Adrenal gland (tissue), 9 donors: ENCODE measurements at regions not wholly inside any gene's neighbourhood (a gene's known extent, or its start where the extent isn't known, plus 50 kb on each side); places are given as distances from the start of the nearest gene placed in this dataset.

Source experiments
- DNase-seq, 7 donors: peaks; one replicate each; pipeline ENCODE4 v3.0.0-alpha.2; 2019 to 2020
- H3K27ac ChIP-seq, 5 donors: fragments of 200-600 bp; sonication (generic) in 4 of 5; 1 replicate in 3 of 5; 2 replicates in 2 of 5; pipeline versions ENCODE4 v1.5.1 to v1.8.0; 2016 to 2020; ENCODE audit warnings: mild to moderate bottlenecking in 1 of 5
- H3K27me3 ChIP-seq: fragments of 200-600 bp; 2 replicates; pipeline ENCODE4 v1.8.0; 2021
- H3K36me3 ChIP-seq, 2 donors: fragments of 200-600 bp; replicated peaks in 1 of 2; 1 replicate in 1 of 2; 2 replicates in 1 of 2; pipeline versions ENCODE4 v1.5.1 to v1.8.0; 2018 to 2022
- H3K4me1 ChIP-seq, 2 donors: fragments of 200-600 bp; replicated peaks in 1 of 2; 1 replicate in 1 of 2; 2 replicates in 1 of 2; pipeline versions ENCODE4 v1.5.1 to v1.8.0; 2018 to 2021
- H3K4me3 ChIP-seq, 4 donors: fragments of 200-600 bp; sonication (generic) in 3 of 4; one replicate each; pipeline ENCODE4 v1.5.1; 2016 to 2018
- H3K9me3 ChIP-seq, 3 donors: fragments of 200-600 bp; sonication (generic) in 1 of 3; replicated peaks in 1 of 3; 1 replicate in 2 of 3; 2 replicates in 1 of 3; pipeline versions ENCODE4 v1.5.1 to v1.8.0; 2016 to 2021
- POLR2A ChIP-seq, 2 donors: fragments of 450-650 bp; IDR thresholded peaks; one replicate each; pipeline ENCODE4 v1.6.1; 2017; ENCODE audit warnings: antibody characterized with exemption in 2 of 2, mild to moderate bottlenecking in 2 of 2, moderate library complexity in 1 of 2
- WGBS, 4 donors: extraction: QIAGEN DNeasy Blood & Tissue Kit in 2 of 4; methylation state at CpG; one replicate each; pipeline versions ENCODE4 v1.1.5 to v1.1.7; 2013 to 2017; 5-methylcytosine and 5-hydroxymethylcytosine counted together
- intact Hi-C, 2 donors: fragments of 100-400 bp; cut with DNase I; formaldehyde crosslinking; loops; one replicate each; pipeline versions ENCODE4 v1.14.1 to v1.15.0; 2022 to 2023
- TF ChIP-seq, protein P1 (sequence below), 6 experiments: fragments of 450-650 bp in 4 of 6; fragments of 200-600 bp in 2 of 6; sonication (generic) in 1 of 6; IDR thresholded peaks; 1 replicate in 5 of 6; 2 replicates in 1 of 6; pipeline versions ENCODE4 v1.5.1 to v1.8.0; 2016 to 2021; ENCODE audit warnings: antibody characterized with exemption in 6 of 6, mild to moderate bottlenecking in 2 of 6, moderate library complexity in 1 of 6
- donor health status: healthy with polysubstance abuse.
- donor health status: Bipolar disorder and iron deficiency.
- donor health status: DM: yes; HTN: yes; CAD: no.
- donor health status: DM: no; HTN: no; CAD: no.
- donor health status: DM: no; HTN: no; CAD: no.

DNA sequence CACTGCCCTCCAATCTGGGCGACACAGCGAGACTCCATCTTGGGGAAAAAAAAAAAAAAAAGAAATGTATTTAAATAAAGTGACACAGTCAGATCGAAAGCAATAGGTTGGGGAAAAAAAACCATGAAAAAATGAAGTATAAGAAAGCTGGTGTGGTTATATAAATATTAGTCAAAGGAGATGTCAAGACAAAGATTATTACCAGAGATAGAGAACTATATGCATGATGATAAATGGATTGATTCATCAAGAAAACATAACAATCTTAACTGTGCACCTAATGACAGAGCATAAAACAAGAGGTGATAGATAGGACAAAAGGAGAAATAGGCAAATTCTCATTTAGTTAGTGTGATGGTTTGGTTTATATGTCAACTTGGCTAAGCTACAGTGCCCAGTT is 146.9 kb upstream of the AHI1 start:
- Histone ChIP-seq H3K27me3 (no peaks in the 10 kb centered on the region), H3K4me3 (no peak overlapping the region), H3K4me1 (peaks cover 0 to 5% of the 10 kb centered on the region in 2 donors), H3K9me3 (no peaks in the 10 kb centered on the region), H3K27ac (no peak overlapping the region), H3K36me3 (no peaks in the 10 kb centered on the region)
- TF ChIP-seq, protein P1, sequence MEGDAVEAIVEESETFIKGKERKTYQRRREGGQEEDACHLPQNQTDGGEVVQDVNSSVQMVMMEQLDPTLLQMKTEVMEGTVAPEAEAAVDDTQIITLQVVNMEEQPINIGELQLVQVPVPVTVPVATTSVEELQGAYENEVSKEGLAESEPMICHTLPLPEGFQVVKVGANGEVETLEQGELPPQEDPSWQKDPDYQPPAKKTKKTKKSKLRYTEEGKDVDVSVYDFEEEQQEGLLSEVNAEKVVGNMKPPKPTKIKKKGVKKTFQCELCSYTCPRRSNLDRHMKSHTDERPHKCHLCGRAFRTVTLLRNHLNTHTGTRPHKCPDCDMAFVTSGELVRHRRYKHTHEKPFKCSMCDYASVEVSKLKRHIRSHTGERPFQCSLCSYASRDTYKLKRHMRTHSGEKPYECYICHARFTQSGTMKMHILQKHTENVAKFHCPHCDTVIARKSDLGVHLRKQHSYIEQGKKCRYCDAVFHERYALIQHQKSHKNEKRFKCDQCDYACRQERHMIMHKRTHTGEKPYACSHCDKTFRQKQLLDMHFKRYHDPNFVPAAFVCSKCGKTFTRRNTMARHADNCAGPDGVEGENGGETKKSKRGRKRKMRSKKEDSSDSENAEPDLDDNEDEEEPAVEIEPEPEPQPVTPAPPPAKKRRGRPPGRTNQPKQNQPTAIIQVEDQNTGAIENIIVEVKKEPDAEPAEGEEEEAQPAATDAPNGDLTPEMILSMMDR (IDR thresholded peaks at IDR 0.05), result no peak
- TF ChIP-seq POLR2A (IDR thresholded peaks at IDR 0.05), result no peak
- intact Hi-C loops, result no loop called here
- WGBS, 4 donors, result 91 to 98% (median 94%) methylated on average over 3 of the region's 3 CpGs
- no peak for DNase-seq

DNA sequence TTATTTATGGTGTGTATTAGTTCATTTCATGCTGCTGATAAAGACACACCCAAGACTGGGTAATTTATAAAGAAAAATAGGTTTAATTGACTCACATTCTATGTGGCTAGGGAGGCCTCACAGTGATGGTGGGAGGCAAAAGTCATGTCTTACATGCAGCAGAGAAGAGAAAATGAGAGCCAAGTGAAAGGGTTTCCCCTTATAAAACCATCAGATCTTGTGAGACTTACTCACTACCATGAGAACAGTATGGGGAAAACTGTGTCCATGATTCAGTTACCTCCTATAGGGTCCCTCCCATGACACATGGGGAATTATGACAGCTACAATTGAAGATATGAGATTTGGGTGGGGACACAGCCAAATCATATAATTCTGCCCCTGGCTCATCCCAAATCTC is 150.0 kb upstream of the AHI1 start:
- H3K4me3 ChIP-seq, result no peak overlapping the region
- TF ChIP-seq POLR2A (IDR thresholded peaks at IDR 0.05), result no peak
- TF ChIP-seq, protein P1 (IDR thresholded peaks at IDR 0.05), result no peak
- H3K9me3 ChIP-seq, result no peaks in the 10 kb centered on the region
- H3K36me3 ChIP-seq, result no peaks in the 10 kb centered on the region
- H3K27ac ChIP-seq, result no peak overlapping the region
- no peaks in the 10 kb centered on the region for H3K4me1 ChIP-seq
- DNase-seq, result no peak
- intact Hi-C loops, result no loop called here
- H3K27me3 ChIP-seq, result no peaks in the 10 kb centered on the region

DNA sequence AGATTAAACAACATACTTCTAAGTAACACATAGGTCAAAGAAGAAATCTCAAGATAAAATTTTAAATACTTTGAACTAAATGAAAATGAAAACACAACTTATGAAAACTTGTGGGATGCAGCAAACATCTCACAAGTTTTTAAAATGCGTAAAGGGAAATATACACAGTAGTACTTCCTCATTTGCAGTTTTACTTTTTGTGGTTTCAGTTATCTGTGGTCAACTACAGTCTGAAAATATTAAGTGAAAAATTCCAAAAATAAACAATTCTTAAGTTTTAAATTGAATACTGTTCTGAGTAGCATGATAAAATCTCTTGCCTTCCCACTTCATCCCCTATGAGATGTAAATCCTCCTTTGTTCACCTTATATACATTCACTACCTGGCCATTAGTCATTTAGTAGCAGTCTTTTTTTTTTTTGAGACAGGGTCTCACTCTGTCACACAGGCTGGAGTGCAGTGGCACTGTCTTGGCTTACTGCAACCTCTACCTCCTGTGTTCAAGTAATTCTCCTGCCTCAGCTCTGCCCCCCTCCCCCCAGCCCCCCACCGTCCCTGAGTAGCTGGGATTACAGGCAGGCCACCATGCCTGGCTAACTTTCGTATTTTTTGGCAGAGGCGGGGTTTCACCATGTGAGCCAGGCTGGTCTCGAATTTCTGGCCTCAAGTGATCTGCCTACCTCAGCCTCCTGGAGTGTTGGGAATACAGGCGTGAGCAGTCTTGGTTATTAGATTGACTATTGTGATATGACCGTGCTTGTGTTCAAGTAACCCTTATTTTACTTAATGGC is 154.6 kb upstream of the AHI1 start:
- H3K9me3 ChIP-seq, result no peaks in the 10 kb centered on the region
- no peaks in the 10 kb centered on the region for H3K27me3 ChIP-seq
- 72 to 83% (median 79%) methylated on average over 4 to 7 of the region's 7 CpGs for WGBS, 4 donors
- intact Hi-C loops, result no loop called here
- TF ChIP-seq POLR2A (IDR thresholded peaks at IDR 0.05), result no peak
- TF ChIP-seq, protein P1 (IDR thresholded peaks at IDR 0.05), result no peak
- DNase-seq, result no peak
- no peaks in the 10 kb centered on the region for H3K36me3 ChIP-seq
- no peaks in the 10 kb centered on the region for H3K4me1 ChIP-seq
- no peak overlapping the region for H3K27ac ChIP-seq
- no peak overlapping the region for H3K4me3 ChIP-seq

- Histone ChIP-seq H3K36me3 (no peaks in the 10 kb centered on the region), H3K4me3 (no peak overlapping the region), H3K9me3 (no peaks in the 10 kb centered on the region), H3K27ac (no peak overlapping the region), H3K4me1 (no peaks in the 10 kb centered on the region), H3K27me3 (no peaks in the 10 kb centered on the region)
- TF ChIP-seq, protein P1 (IDR thresholded peaks at IDR 0.05), result no peak
- TF ChIP-seq POLR2A (IDR thresholded peaks at IDR 0.05), result no peak
- DNase-seq, result no peak
- intact Hi-C loops, result no loop called here
Observed at GRCh38 chr6:135655055-135655454, 157.5 kb upstream of the AHI1 start.
